ACC112 (cell line): ENCODE measurements at regions not wholly inside any gene's neighbourhood (a gene's known extent, or its start where the extent isn't known, plus 50 kb on each side); places are given as distances from the start of the nearest gene placed in this dataset.
"Not testable (repeated sequence)": the region's sequence is repeated elsewhere in the genome, so short reads cannot be mapped to it uniquely, and the experiment has no call there.

Source experiments
- H2AFZ ChIP-seq: fragments of 200-600 bp; sonication (generic); one replicate; pipeline ENCODE4 v1.6.0; 2017; ENCODE audit warnings: antibody characterized with exemption, low read length; ENCODE audit not compliant: unreplicated experiment
- H3K27ac ChIP-seq: fragments of 200-600 bp; sonication (generic); 2 replicates; pipeline ENCODE4 v1.5.1; 2014; ENCODE audit warnings: low read depth, mild to moderate bottlenecking, antibody characterized with exemption, low read length, moderate library complexity
- H3K27me3 ChIP-seq: fragments of 200-600 bp; sonication (generic); 2 replicates; pipeline ENCODE4 v1.6.1; 2014; ENCODE audit warnings: mild to moderate bottlenecking, antibody characterized with exemption, low read length, moderate library complexity, mixed read lengths; ENCODE audit not compliant: insufficient read depth
- H3K36me3 ChIP-seq: fragments of 200-600 bp; sonication (generic); 2 replicates; pipeline ENCODE4 v1.6.1; 2016; ENCODE audit warnings: mild to moderate bottlenecking, antibody characterized with exemption, low read length, moderate library complexity, mixed read lengths; ENCODE audit not compliant: insufficient read depth
- H3K4me1 ChIP-seq: fragments of 200-600 bp; sonication (generic); one replicate; pipeline ENCODE4 v1.6.1; 2016; ENCODE audit warnings: low read length, mixed read lengths; ENCODE audit not compliant: insufficient read depth, unreplicated experiment, control insufficient read depth
- H3K4me3 ChIP-seq: fragments of 200-600 bp; sonication (generic); 2 replicates; pipeline ENCODE4 v1.5.1; 2014; ENCODE audit warnings: mild to moderate bottlenecking, low read depth, low read length
- H3K79me2 ChIP-seq: fragments of 200-600 bp; sonication (generic); one replicate; pipeline ENCODE4 v1.6.0; 2016; ENCODE audit warnings: low read length; ENCODE audit not compliant: control insufficient read depth, unreplicated experiment, insufficient read depth

- not testable (repeated sequence) for H3K27me3 ChIP-seq, H2AFZ ChIP-seq, H3K4me1 ChIP-seq, H3K27ac ChIP-seq, H3K4me3 ChIP-seq
- peaks cover 72% of the 10 kb centered on the region for H3K79me2 ChIP-seq
- peaks cover 32% of the 10 kb centered on the region for H3K36me3 ChIP-seq
Measured at GRCh38 chr7:131084336-131084735, 243.3 kb upstream of the MKLN1 start.

DNA sequence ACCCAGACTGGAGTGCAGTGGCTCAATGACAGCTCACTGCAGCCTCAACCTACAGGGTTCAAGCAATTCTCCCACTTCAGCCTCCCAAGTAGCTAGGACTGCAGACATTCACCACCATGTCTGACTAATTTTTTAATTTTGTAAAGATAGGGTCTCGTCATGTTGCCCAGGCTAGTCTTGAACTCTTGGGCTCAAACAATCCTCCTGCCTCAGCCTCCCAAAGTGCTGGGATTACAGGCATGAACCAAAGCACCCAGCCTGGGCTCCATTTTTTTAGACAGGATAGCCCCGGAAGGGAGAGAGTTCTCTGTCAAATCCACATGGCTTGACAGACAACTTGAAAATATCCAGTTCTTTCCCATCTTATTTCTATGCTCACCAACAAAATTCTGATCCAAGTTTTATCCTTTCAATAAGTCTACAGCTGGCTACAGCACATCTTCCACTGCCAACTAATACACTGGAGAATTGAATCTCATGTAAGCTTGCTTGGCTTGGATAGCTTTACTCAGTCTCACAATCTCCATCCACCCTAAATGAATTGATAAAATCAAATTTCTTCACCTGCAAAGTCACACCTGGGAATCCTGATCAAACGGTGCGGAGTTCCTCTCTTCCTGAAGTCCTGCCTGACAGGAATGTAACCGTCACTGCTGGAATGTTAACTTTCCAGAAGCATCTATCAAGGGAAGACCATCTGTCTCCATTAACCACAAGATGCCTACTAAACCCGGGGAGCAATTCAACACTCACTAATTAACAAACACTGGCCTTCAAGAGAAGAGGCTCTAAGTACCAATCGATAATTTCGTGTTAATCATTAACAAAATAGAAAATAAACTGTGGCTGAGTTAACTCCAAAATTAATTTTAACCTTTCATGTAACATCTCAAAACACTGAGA is 239.7 kb upstream of the MKLN1 start:
- H3K4me1 ChIP-seq = peaks cover 4% of the 10 kb centered on the region
- H2AFZ ChIP-seq = no peak overlapping the region
- H3K36me3 ChIP-seq = peaks cover 27% of the 10 kb centered on the region
- H3K27ac ChIP-seq = no peak overlapping the region
- H3K79me2 ChIP-seq = peaks cover 77% of the 10 kb centered on the region
- no peaks in the 10 kb centered on the region for H3K27me3 ChIP-seq
- H3K4me3 ChIP-seq = no peak overlapping the region

DNA sequence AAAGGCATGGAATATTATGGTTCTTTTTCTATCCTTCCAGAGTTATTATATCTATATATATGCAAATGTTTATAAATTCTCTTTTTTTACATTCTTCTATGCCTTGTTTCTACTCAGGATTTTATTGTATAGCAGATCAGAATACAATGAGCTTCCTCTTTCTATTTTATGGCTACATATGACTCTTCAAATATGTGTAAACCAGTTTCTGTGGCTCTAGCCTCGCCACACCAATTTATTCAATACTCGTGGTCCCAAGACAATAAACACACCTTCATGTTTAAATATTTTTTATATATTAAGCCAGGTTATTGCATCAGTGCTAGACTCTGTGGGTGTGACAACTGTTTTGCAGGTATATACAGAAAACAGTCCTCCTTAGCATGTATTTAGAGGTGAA is 237.5 kb upstream of the MKLN1 start:
- no peak overlapping the region for H3K4me3 ChIP-seq
- no peak overlapping the region for H3K27ac ChIP-seq
- no peak overlapping the region for H2AFZ ChIP-seq
- H3K36me3 ChIP-seq = peaks cover 34% of the 10 kb centered on the region
- H3K79me2 ChIP-seq = peaks cover 75% of the 10 kb centered on the region
- peaks cover 5% of the 10 kb centered on the region for H3K4me1 ChIP-seq
- no peaks in the 10 kb centered on the region for H3K27me3 ChIP-seq

DNA sequence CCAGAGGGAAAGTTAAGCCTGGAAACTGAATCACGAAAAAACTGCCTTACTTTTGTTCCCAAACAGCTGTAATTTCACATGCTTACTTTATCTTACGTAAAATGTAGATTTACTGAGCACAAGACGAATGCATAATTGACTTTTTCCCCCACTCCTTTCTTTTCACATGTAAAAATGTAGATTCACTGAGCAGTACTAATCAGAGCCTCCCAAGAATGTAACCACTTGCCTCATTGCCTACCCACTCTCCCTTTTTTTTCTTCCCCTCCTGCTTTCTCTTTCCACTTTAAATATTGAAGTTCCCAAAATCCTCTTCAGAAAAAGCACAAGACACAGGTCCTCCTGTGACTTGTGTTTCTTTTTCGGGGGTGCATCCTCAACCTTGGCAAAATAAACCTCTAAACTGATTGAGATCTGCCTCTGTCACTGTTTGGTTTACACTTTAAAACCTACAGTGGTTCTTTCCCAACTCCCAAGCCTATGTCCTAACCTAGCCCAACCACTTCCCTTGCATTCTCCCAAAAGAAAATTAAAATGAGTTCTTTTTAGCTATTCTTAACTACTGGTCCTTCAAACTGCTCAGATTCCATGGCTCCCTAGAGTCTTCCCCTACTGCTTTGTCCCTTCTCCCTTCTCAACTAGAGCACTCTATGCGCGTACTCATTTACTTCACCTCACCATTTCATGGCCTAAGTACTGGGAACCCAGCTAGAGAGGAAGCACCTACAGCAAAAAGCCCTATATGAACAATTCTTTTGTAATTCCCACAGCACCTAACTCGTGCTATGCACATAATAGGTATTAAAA is 236.6 kb upstream of the MKLN1 start:
- Histone ChIP-seq H3K36me3 (peaks cover 27% of the 10 kb centered on the region), H3K4me3 (no peak overlapping the region), H3K27ac (no peak overlapping the region), H3K79me2 (peaks cover 75% of the 10 kb centered on the region), H2AFZ (no peak overlapping the region), H3K4me1 (peaks cover 8% of the 10 kb centered on the region), H3K27me3 (no peaks in the 10 kb centered on the region)

GRCh38 chr7:131094685-131095084 is 233.0 kb upstream of the MKLN1 start:
- H3K27ac ChIP-seq = no peak overlapping the region
- H2AFZ ChIP-seq = no peak overlapping the region
- no peaks in the 10 kb centered on the region for H3K27me3 ChIP-seq
- no peak overlapping the region for H3K4me3 ChIP-seq
- peaks cover 4% of the 10 kb centered on the region for H3K4me1 ChIP-seq
- peaks cover 30% of the 10 kb centered on the region for H3K36me3 ChIP-seq
- H3K79me2 ChIP-seq = peaks cover 85% of the 10 kb centered on the region

DNA sequence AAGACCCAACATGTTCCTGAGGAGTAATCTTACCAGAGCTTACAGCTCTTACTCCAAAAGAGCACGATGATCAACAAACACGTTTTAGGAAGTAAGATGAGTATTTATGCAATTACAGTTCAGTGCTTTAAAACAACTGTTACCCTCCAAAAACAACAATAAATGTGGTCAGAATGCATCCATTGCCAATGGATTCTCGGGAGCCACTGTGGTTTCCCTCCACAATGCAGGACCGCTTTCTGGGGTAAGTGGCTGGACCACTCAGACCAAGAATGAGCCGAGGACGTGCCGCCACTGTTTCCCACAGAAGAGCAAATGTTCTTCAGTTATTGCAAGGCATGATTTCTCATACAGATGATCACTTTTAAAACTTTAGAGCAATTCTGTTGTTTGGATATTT is 232.3 kb upstream of the MKLN1 start:
- Histone ChIP-seq H3K4me3 (no peak overlapping the region), H3K27me3 (no peaks in the 10 kb centered on the region), H3K4me1 (peaks cover 4% of the 10 kb centered on the region), H3K79me2 (peaks cover 88% of the 10 kb centered on the region), H3K27ac (no peak overlapping the region), H3K36me3 (peaks cover 30% of the 10 kb centered on the region), H2AFZ (no peak overlapping the region)

GRCh38 chr7:131096267-131096927 is 231.3 kb upstream of the MKLN1 start:
- H3K4me1 ChIP-seq = peaks cover 4% of the 10 kb centered on the region
- no peaks in the 10 kb centered on the region for H3K27me3 ChIP-seq
- no peak overlapping the region for H3K4me3 ChIP-seq
- no peak overlapping the region for H2AFZ ChIP-seq
- H3K27ac ChIP-seq = no peak overlapping the region
- H3K79me2 ChIP-seq = peaks cover 88% of the 10 kb centered on the region
- peaks cover 37% of the 10 kb centered on the region for H3K36me3 ChIP-seq

GRCh38 chr7:131097662-131098376 is 229.9 kb upstream of the MKLN1 start:
- H3K27me3 ChIP-seq = no peaks in the 10 kb centered on the region
- peaks cover 39% of the 10 kb centered on the region for H3K36me3 ChIP-seq
- peaks cover 4% of the 10 kb centered on the region for H3K4me1 ChIP-seq
- no peak overlapping the region for H2AFZ ChIP-seq
- H3K4me3 ChIP-seq = no peak overlapping the region
- H3K27ac ChIP-seq = no peak overlapping the region
- peaks cover 86% of the 10 kb centered on the region for H3K79me2 ChIP-seq

GRCh38 chr7:131098527-131098926 is 229.1 kb upstream of the MKLN1 start:
- peaks cover 6% of the 10 kb centered on the region for H3K4me1 ChIP-seq
- peaks cover 38% of the 10 kb centered on the region for H3K36me3 ChIP-seq
- no peaks in the 10 kb centered on the region for H3K27me3 ChIP-seq
- H2AFZ ChIP-seq = no peak overlapping the region
- no peak overlapping the region for H3K4me3 ChIP-seq
- H3K27ac ChIP-seq = no peak overlapping the region
- peaks cover 87% of the 10 kb centered on the region for H3K79me2 ChIP-seq
